ENCODE measurements at regions not wholly inside any gene's neighbourhood (a gene's known extent, or its start where the extent isn't known, plus 50 kb on each side); places are given as distances from the start of the nearest gene placed in this dataset.

DNA sequence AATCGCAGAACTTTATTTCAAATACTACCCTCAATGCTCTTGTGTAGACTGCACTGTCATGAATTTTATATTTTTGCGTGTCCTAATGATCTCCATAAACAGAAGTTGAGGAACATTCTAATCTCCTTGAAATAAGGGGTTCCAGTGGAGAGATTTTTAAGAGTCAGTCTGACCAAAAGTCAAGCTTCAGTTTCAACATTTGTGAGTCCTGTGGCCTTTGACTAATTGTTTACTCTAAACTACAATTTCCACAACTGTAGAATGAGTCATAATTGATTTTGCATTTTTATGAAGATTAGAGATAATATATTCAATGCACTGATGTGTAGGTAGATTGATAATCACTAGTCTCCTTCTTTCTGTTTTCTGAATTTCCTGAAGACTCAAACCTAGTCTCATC lies 720.3 kb upstream of the ID2 start:
- Mint-ChIP-seq H3K36me3 (no peaks in the 10 kb centered on the region), H3K4me3 (no peak overlapping the region), H3K9me3 (no peaks in the 10 kb centered on the region), H3K4me1 (no peaks in the 10 kb centered on the region), H3K27me3 (no peaks in the 10 kb centered on the region), H3K27ac (no peak overlapping the region)
- POLR2A ChIA-PET: no interaction called here
- ATAC-seq: no peak
- DNase-seq: no peak

DNA sequence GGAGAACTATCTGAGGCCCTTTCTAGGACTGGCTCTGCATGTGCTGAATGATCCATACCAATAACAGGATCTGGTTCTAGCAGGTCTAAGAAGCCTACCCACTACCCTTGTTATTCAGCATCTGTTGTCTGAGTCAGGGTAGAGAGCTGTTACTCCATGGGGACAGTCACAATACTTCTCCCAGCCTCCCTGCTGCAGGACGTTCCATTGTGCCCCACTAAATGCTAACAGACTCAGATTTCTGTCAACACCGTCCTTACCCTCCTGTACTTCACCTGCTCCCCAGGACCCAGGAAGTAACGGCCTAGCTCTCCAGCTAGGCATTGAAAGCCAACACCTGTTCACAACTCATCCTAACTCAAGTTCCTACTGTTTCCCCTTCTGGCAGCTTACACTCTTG lies 719.7 kb upstream of the ID2 start:
- POLR2A ChIA-PET: no interaction called here
- Mint-ChIP-seq H3K4me3 (no peak overlapping the region), H3K9me3 (no peaks in the 10 kb centered on the region), H3K27ac (peak overlapping the region in 1 of 10 donors; percentile 47), H3K4me1 (no peaks in the 10 kb centered on the region), H3K36me3 (no peaks in the 10 kb centered on the region), H3K27me3 (no peaks in the 10 kb centered on the region)
- DNase-seq: no peak
- no peak for ATAC-seq

DNA sequence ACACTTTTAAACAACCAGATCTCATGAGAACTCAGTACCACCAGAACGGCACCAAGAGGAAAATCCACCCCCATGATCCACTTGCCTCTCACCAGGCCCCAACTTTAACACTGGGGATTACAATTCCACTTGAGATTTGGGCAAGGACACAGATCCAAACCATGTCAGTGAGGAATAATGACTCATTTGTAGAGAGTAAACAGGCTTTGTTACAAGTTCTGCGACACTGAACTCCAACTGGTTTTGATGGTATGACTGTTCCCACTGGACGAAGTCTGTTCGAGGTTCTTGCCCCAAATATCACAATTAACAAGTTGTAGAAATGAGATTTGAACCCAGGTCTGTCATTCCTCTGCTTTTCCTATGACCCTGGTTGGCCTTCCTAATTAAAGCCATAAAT lies 718.1 kb upstream of the ID2 start:
- Mint-ChIP-seq H3K27ac (no peak overlapping the region), H3K36me3 (no peaks in the 10 kb centered on the region), H3K4me3 (no peak overlapping the region), H3K9me3 (no peaks in the 10 kb centered on the region), H3K27me3 (no peaks in the 10 kb centered on the region), H3K4me1 (no peaks in the 10 kb centered on the region)
- ATAC-seq (no peak), DNase-seq (no peak)
- POLR2A ChIA-PET: no interaction called here

DNA sequence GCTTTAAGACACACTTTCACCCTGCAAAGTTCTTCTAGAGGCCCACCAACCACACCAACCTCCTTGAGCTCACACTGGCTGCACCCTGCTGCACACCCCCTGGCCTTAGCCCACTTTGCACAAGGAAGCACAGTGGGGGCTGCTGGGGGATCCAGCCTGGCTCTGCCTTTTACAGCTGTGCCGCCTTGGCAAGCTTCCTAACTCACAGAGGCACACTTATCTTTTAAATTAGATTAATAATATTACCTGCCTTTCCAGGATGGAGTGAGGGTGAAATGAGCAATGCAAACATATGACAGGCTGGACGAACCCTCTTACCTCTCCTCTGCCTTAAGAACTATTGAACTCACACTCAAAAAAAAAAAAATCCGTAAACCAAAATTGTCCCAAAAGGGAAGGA lies 715.8 kb upstream of the ID2 start:
- H3K27me3 Mint-ChIP-seq: no peaks in the 10 kb centered on the region
- ATAC-seq (no peak), DNase-seq (no peak)
- H3K9me3 Mint-ChIP-seq: no peaks in the 10 kb centered on the region
- H3K27ac Mint-ChIP-seq: no peak overlapping the region
- POLR2A ChIA-PET: no interaction called here
- no peaks in the 10 kb centered on the region for H3K4me1 Mint-ChIP-seq
- H3K4me3 Mint-ChIP-seq: no peak overlapping the region
- peaks cover 0 to 8% (median 0%) of the 10 kb centered on the region in 3 donors for H3K36me3 Mint-ChIP-seq

DNA sequence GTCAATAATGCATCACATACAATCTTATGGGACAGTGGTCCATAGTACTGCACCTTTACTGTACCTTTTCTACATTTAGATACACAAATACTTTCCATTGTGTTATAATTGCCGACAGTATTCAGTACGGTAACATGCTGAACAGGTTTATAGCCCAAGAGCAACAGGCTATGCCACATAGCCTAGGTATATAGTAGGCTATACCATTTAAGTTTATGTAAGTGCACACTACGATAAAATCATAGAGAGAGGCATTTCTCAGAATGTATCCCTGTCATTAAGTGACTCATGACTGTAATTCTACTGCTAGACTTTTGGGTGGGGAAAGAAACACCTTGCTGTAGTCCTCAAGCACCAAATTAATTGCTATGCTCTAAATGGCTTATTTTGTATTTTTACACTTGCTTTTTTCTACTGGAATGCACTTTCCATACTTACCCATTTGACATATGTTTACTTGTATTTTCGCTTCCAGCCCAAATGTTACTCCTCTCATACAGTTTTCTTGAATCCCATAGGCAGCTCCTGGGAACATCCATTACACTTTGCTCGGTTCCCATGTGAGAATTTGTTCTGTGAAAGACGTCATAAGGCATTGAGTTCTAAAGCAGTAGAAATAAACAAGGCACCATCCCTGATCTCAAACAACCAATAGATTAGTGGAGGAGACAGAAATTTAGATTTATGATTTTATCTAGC lies 714.0 kb upstream of the ID2 start:
- Mint-ChIP-seq H3K27me3 (no peaks in the 10 kb centered on the region), H3K9me3 (no peaks in the 10 kb centered on the region), H3K4me1 (peaks cover 0 to 2% (median 0%) of the 10 kb centered on the region in 4 donors), H3K36me3 (peaks cover 0 to 10% (median 0%) of the 10 kb centered on the region in 3 donors), H3K4me3 (no peak overlapping the region), H3K27ac (no peak overlapping the region)
- ATAC-seq (no peak), DNase-seq (no peak)
- POLR2A ChIA-PET: no interaction called here

DNA sequence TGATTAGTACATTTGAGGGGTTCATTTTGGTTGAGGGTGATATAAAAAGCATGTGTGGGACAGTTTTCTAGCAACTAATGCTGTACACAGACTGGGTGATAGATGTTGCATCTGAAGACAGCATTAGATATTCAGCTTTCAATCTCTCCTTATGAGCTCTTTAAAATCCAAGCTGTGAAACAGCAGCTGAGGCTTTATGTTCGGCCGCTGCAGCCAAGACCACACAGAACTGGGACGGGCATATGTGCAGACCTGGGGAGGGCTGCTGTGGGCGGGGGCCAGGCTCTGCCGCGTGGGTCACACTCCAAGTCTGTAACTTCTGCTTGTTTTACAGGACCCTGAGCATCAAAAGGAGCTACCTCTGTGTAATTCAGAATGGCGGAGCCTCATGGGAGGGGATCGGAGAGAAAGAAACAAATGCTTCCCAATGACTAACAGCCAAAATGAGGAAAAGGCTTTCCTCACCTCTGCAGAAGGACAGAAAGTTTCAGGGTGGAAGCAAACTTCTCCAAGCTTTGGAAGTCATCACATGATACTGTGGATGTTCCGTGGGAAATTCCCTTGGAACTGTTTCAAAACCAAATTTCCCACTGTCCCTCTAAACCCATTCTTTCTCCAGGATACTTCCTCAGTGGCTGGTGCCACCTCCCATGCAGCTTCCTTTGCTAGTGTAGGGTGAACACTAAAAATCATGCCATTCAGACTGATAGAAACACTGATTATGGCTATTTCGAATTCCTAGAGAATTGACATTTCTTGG lies 711.9 kb upstream of the ID2 start:
- Mint-ChIP-seq H3K36me3 (peaks cover 0 to 10% (median 0%) of the 10 kb centered on the region in 3 donors), H3K27me3 (peaks cover 0 to 6% (median 0%) of the 10 kb centered on the region in 5 donors), H3K4me1 (peaks cover 0 to 3% (median 0%) of the 10 kb centered on the region in 4 donors), H3K9me3 (no peaks in the 10 kb centered on the region), H3K4me3 (no peak overlapping the region), H3K27ac (no peak overlapping the region)
- POLR2A ChIA-PET: no interaction called here
- DNase-seq: no peak
- ATAC-seq: no peak

DNA sequence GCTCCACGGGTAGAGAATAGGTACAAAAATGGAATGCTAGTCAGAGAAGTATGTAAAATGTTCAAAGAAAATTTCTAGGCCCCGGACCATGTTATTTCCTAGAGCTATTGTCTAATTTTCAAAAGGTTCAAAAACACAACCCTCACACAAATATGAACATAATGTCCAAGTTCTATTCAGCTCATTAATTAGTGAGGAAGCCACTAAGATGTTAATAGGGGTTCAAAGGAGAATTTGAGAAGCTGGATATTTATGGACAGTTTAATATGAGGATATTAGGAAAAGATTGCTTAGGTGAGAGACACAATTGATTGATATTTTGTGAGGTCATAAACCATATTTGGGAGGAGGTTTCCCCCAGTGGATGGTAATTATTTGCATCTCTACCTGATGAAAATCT lies 710.6 kb upstream of the ID2 start:
- Mint-ChIP-seq H3K27ac (no peak overlapping the region), H3K36me3 (peaks cover 0 to 10% (median 0%) of the 10 kb centered on the region in 3 donors)

DNA sequence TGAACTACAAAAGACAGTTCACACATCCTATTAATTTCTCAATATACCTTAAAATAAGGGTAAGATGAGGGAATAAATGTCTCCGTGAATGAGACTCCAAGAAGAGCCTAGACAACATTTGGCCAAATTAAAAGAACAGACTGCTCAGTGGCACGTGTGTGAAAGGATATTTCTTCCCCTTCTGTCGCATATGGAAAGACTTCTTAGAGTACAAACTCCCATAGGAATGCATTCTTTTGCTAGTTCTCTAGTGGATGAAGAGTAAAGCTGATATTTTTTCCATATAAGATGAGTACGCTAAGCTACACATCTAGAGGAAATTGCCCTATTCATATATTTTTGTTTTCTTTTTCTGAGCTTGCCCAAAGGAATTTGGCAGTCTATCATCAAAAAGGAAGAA lies 710.0 kb upstream of the ID2 start:
- Mint-ChIP-seq H3K9me3 (no peaks in the 10 kb centered on the region), H3K27me3 (peaks cover 0 to 6% (median 0%) of the 10 kb centered on the region in 5 donors), H3K27ac (no peak overlapping the region), H3K4me3 (no peak overlapping the region), H3K4me1 (peaks cover 0 to 3% (median 0%) of the 10 kb centered on the region in 4 donors), H3K36me3 (peaks cover 0 to 10% (median 0%) of the 10 kb centered on the region in 3 donors)
- no peak for DNase-seq
- no peak for ATAC-seq
- POLR2A ChIA-PET: no interaction called here

More for the DNA sequence above, 710.6 kb upstream of the ID2 start:
- POLR2A ChIA-PET: no interaction called here
- Mint-ChIP-seq H3K4me1 (peaks cover 0 to 3% (median 0%) of the 10 kb centered on the region in 4 donors), H3K4me3 (no peak overlapping the region), H3K9me3 (no peaks in the 10 kb centered on the region), H3K27me3 (peaks cover 0 to 6% (median 0%) of the 10 kb centered on the region in 5 donors)
- DNase-seq (no peak), ATAC-seq (no peak)

DNA sequence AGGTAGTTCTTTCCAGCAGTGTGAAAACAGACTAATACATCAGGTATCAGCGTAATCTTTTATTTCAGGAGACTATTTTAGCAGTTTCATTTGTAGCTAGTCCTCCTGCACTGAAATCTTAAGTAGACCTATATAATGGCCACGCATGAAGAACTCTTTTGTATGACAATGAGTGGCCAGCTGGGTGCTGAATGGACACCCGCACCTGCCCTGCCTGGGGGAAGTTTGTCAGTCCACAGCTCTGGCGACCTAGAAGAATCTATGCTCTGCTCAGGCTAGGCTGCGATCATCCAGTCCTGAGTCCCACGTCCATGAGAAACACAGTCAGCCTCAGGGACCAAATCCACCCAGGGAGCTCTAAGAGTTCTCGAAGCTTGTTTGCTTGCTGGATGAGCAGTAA lies 709.2 kb upstream of the ID2 start:
- ATAC-seq: no peak
- no peak for DNase-seq
- peaks cover 0 to 10% (median 0%) of the 10 kb centered on the region in 3 donors for H3K36me3 Mint-ChIP-seq
- POLR2A ChIA-PET: no interaction called here
- H3K4me1 Mint-ChIP-seq: peaks cover 0 to 3% (median 0%) of the 10 kb centered on the region in 4 donors
- peaks cover 0 to 6% (median 0%) of the 10 kb centered on the region in 5 donors for H3K27me3 Mint-ChIP-seq
- no peaks in the 10 kb centered on the region for H3K9me3 Mint-ChIP-seq
- no peak overlapping the region for H3K4me3 Mint-ChIP-seq
- H3K27ac Mint-ChIP-seq: no peak overlapping the region

DNA sequence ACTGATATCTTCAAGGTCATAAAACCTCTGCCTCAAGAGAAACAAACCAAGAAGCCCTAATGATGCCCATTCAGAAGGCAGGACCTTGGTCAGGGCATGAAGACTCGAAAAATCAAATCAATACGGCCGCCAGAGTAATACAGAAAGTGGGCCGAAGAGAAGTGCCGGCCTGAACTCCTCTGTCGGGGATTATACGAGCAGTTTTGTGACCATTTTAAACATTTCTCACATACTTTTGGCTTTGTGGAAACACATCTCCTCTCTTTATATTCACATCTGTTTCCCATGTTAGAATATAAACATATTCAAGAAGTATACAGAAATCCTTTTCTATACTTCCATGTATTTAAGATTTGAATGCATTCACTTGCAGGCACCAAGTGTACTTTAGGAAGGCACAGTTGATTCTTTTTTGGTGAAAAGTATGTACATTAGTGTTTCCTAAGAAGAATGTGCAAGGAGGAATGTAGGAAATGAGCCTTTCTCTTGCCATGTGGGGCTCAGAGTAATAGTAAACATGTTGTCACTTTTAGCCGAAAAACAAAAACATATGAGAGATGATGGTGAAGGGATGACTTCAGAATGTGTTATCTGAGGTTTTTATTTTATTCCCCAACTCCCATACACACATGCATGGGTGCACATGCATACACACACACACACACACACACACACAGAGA lies 707.9 kb upstream of the ID2 start:
- Mint-ChIP-seq H3K27ac (peak overlapping the region in 1 of 10 donors; percentile 9), H3K4me1 (peaks cover 2 to 10% (median 6%) of the 10 kb centered on the region in 4 donors), H3K9me3 (no peaks in the 10 kb centered on the region), H3K4me3 (no peak overlapping the region), H3K27me3 (peaks cover 0 to 6% (median 0%) of the 10 kb centered on the region in 5 donors), H3K36me3 (peaks cover 0 to 10% (median 0%) of the 10 kb centered on the region in 3 donors)
- DNase-seq (no peak), ATAC-seq (no peak)
- POLR2A ChIA-PET: no interaction called here

DNA sequence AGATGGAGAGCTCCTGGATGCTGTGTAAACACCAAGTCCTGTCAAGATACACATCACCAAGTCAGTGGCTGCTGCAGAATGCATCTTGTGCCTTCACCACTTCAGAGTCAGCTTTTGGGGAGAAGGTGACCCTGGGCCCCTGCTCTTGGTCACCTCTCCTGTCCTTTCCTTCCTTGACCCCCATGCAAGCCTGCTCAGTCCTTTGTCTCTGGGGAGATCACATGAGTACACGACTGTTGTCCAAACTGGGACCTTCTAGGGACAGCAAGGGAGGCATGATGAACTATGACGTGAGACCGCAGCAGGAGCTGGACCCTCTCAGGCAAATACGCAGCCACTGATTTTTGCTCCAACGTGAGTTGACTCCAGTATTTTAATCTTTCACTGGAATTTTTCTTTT lies 706.9 kb upstream of the ID2 start:
- POLR2A ChIA-PET: no interaction called here
- Mint-ChIP-seq H3K36me3 (peaks cover 0 to 10% (median 0%) of the 10 kb centered on the region in 3 donors), H3K4me3 (no peak overlapping the region), H3K27ac (no peak overlapping the region), H3K27me3 (peaks cover 0 to 6% (median 0%) of the 10 kb centered on the region in 5 donors), H3K9me3 (no peaks in the 10 kb centered on the region), H3K4me1 (peaks cover 2 to 13% (median 8%) of the 10 kb centered on the region in 4 donors)
- DNase-seq: no peak
- ATAC-seq: no peak

DNA sequence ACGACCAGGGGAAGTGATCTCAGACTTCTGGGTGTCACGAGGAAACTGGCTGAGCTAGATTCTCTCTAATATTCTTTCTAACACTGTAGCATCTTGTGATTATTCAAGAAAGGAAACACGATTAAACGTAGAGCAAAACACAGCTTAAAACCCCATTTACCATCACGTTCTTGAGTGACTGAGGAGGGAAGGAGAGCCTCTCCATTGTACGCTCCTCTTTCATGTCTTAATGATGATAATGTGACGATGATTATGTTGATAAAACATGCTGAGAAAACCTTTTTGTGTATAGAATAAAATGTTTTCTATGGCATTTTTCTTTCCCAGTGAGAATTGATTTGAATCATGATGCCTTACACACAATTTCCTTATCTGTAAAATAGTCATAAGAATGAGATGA lies 705.6 kb upstream of the ID2 start:
- H3K4me3 Mint-ChIP-seq: no peak overlapping the region
- H3K27ac Mint-ChIP-seq: no peak overlapping the region
- ATAC-seq (no peak), DNase-seq (no peak)
- no peaks in the 10 kb centered on the region for H3K36me3 Mint-ChIP-seq
- POLR2A ChIA-PET: no interaction called here
- H3K9me3 Mint-ChIP-seq: no peaks in the 10 kb centered on the region
- H3K4me1 Mint-ChIP-seq: peaks cover 2 to 13% (median 8%) of the 10 kb centered on the region in 4 donors
- H3K27me3 Mint-ChIP-seq: peaks cover 0 to 6% (median 0%) of the 10 kb centered on the region in 5 donors

DNA sequence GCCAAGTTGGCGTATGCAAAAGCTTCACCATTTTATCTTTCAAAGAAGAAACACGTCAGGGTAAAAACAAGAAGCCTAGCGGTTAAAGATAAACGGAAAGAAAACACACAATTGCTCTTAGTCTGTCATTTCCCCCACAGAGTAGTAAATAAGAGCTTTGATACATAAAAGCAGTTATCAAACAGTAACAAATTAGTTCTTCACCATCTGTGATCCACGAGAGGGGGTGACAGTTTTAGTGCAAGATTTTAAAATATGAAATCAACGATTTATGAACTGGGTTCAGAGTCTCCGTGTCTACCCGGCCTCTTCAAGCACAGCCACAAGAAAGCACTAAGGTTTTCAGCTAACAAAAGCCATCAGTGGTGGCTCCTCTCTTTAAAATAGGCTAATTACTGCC lies 703.9 kb upstream of the ID2 start:
- H3K9me3 Mint-ChIP-seq: peaks cover 0 to 7% (median 0%) of the 10 kb centered on the region in 9 donors
- H3K27me3 Mint-ChIP-seq: peaks cover 0 to 6% (median 0%) of the 10 kb centered on the region in 5 donors
- no peak overlapping the region for H3K4me3 Mint-ChIP-seq

More for the DNA sequence above, 703.9 kb upstream of the ID2 start:
- POLR2A ChIA-PET: no interaction called here
- H3K36me3 Mint-ChIP-seq: no peaks in the 10 kb centered on the region
- DNase-seq (no peak), ATAC-seq (no peak)
- H3K27ac Mint-ChIP-seq: peak overlapping the region in 2 of 10 donors; percentile 3 to 33
- peaks cover 2 to 13% (median 7%) of the 10 kb centered on the region in 4 donors for H3K4me1 Mint-ChIP-seq
